WTC11 (cell line): ENCODE measurements at regions not wholly inside any gene's neighbourhood (a gene's known extent, or its start where the extent isn't known, plus 50 kb on each side); places are given as distances from the start of the nearest gene placed in this dataset.

Experiments
- ATF2 ChIP-seq: sonication (generic); formaldehyde crosslinking; IDR thresholded peaks from 2 replicates; pipeline ENCODE4 v1.8.1; 2022; ENCODE audit warnings: low read depth, missing genetic modification reagents, borderline replicate concordance
- CREB1 ChIP-seq: sonication (generic); formaldehyde crosslinking; IDR thresholded peaks from 2 replicates; pipeline ENCODE4 v1.8.0; 2023; ENCODE audit warnings: mild to moderate bottlenecking, missing genetic modification reagents
- CTCF ChIP-seq: fragments of 200-600 bp; IDR thresholded peaks from 2 replicates; pipeline ENCODE4 v1.8.0; 2022; ENCODE audit warnings: antibody characterized with exemption
- IRF1 ChIP-seq: sonication (generic); formaldehyde crosslinking; IDR thresholded peaks from 2 replicates; pipeline ENCODE4 v1.8.0; 2023; ENCODE audit warnings: missing genetic modification reagents
- JUN ChIP-seq: sonication (generic); formaldehyde crosslinking; IDR thresholded peaks from 2 replicates; pipeline ENCODE4 v1.8.0; 2023; ENCODE audit warnings: mild to moderate bottlenecking, missing genetic modification reagents
- NR2C2 ChIP-seq: sonication (generic); formaldehyde crosslinking; IDR thresholded peaks from 2 replicates; pipeline ENCODE4 v1.8.0; 2022; ENCODE audit warnings: mild to moderate bottlenecking, missing genetic modification reagents
- USF2 ChIP-seq: sonication (generic); formaldehyde crosslinking; IDR thresholded peaks from 2 replicates; pipeline ENCODE4 v1.8.1; 2023; ENCODE audit warnings: mild to moderate bottlenecking, missing genetic modification reagents, moderate library complexity
- ZMAT4 ChIP-seq: fragments of 250-450 bp; sonication (Bioruptor Pico); IDR thresholded peaks from 2 replicates; pipeline ENCODE4 v1.9.0; 2021; ENCODE audit warnings: mild to moderate bottlenecking

GRCh38 chr2:181309586-181309985 is 147.6 kb upstream of the ITGA4 start:
- TF ChIP-seq NR2C2 (no peak), ATF2 (CRISPR knock-in tag) (no peak), IRF1 (CRISPR knock-in tag) (no peak), CTCF (no peak), USF2 (no peak), JUN (CRISPR knock-in tag) (no peak), ZMAT4 (CRISPR knock-in tag) (no peak), CREB1 (CRISPR knock-in tag) (no peak)
